Right renal pelvis (tissue), 4 donors: ENCODE measurements at regions not wholly inside any gene's neighbourhood (a gene's known extent, or its start where the extent isn't known, plus 50 kb on each side); places are given as distances from the start of the nearest gene placed in this dataset.

Experiments used
- DNase-seq, 4 donors: peaks; one replicate each; pipeline ENCODE4 v3.0.0-alpha.2; 2013; ENCODE audit warnings: low read depth in 4 of 4, low spot score in 3 of 4, missing footprints in 1 of 4

DNA sequence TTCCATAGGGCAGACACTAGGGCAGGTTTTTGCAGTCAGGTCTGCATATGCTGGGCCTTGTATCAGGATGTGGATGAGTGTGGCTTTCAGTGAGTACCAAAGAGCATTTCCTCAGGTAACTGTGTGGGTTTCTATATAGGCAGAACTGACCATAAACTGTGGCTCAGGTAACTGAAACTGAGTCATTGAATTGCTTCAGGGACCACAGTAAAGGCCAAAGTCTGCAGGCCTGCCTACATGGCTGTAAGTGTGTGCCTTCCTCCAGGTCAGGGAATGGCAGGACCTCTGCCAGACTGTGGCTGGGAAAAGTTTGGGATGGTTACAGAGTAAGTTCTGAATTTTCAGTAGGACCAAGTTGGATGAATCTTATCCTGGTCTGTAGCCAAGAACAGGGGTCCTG, 85.6 kb downstream of the ZNF486 start:
- no peak for DNase-seq

DNA sequence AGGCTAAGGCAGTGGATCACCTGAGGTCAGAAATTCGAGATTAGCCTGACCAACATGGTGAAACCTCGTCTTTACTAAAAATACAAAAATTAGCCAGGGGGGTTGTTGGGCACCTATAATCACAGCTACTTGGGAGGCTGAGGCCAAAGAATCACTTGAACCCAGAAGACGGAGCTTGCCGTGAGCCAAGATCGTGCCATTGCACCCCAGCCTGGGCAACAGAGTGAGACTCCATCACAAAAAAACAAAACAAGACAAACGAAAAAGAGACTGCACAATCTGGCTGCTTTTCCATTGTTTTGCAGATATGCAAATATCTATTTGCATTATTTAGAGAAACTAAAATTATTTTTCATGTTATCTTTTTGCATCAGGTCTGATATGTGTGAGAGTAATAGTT, 83.6 kb downstream of the ZNF486 start:
- DNase-seq = no peak

DNA sequence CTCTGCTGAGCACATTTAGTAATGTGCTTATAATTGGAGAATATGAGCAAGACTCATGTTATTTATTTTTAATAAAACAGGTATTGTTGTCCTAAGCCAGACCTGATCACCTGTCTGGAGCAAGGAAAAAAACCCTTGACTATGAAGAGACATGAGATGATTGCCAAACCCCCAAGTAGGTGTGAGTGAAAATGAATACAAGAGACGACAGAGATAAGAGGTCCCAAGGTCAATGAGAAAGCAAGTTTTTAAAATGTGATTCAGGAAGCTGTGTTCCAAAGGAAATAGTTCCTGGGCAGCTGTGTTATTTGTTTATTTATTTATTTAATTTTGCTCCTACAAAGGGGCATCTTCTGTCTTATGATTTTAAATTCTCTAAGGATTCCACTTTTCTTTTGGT, 83.1 kb downstream of the ZNF486 start:
- no peak for DNase-seq
